ENCODE measurements at regions not wholly inside any gene's neighbourhood (a gene's known extent, or its start where the extent isn't known, plus 50 kb on each side); places are given as distances from the start of the nearest gene placed in this dataset.

GRCh38 chr1:88228114-88228513 lies 456.0 kb upstream of the PKN2 start:
- Histone ChIP-seq H3K27me3 (ENCODE audit: insufficient read depth, low read length) (no peaks in the 10 kb centered on the region), H3K4me1 (ENCODE audit: insufficient read depth, low read length) (no peaks in the 10 kb centered on the region), H3K9me3 (ENCODE audit: low read depth, low read length) (no peaks in the 10 kb centered on the region), H3K4me3 (ENCODE audit: low read length) (no peak overlapping the region)

GRCh38 chr1:88230126-88230525 lies 453.9 kb upstream of the PKN2 start:
- no peaks in the 10 kb centered on the region for H3K27me3 ChIP-seq (ENCODE audit: insufficient read depth, low read length)
- H3K9me3 ChIP-seq (ENCODE audit: low read depth, low read length): no peaks in the 10 kb centered on the region
- H3K4me1 ChIP-seq (ENCODE audit: insufficient read depth, low read length): no peaks in the 10 kb centered on the region
- H3K4me3 ChIP-seq (ENCODE audit: low read length): no peak overlapping the region

- no peak overlapping the region for H3K4me3 ChIP-seq (ENCODE audit: low read length)
- no peaks in the 10 kb centered on the region for H3K9me3 ChIP-seq (ENCODE audit: low read depth, low read length)
- H3K4me1 ChIP-seq (ENCODE audit: insufficient read depth, low read length): no peaks in the 10 kb centered on the region
- H3K27me3 ChIP-seq (ENCODE audit: insufficient read depth, low read length): no peaks in the 10 kb centered on the region
These were observed 447.0 kb upstream of the PKN2 start for GRCh38 chr1:88237058-88237457.

- H3K4me1 ChIP-seq (ENCODE audit: insufficient read depth, low read length): no peaks in the 10 kb centered on the region
- no peaks in the 10 kb centered on the region for H3K27me3 ChIP-seq (ENCODE audit: insufficient read depth, low read length)
- no peaks in the 10 kb centered on the region for H3K9me3 ChIP-seq (ENCODE audit: low read depth, low read length)
- H3K4me3 ChIP-seq (ENCODE audit: low read length): no peak overlapping the region
These were observed 444.9 kb upstream of the PKN2 start for GRCh38 chr1:88239205-88239604.

- H3K4me1 ChIP-seq (ENCODE audit: insufficient read depth, low read length): no peaks in the 10 kb centered on the region
- no peak overlapping the region for H3K4me3 ChIP-seq (ENCODE audit: low read length)
- H3K27me3 ChIP-seq (ENCODE audit: insufficient read depth, low read length): no peaks in the 10 kb centered on the region
- H3K9me3 ChIP-seq (ENCODE audit: low read depth, low read length): no peaks in the 10 kb centered on the region
These were observed 436.4 kb upstream of the PKN2 start for GRCh38 chr1:88247666-88248065.

GRCh38 chr1:88250915-88251314 lies 433.2 kb upstream of the PKN2 start:
- Histone ChIP-seq H3K9me3 (ENCODE audit: low read depth, low read length) (no peaks in the 10 kb centered on the region), H3K4me3 (ENCODE audit: low read length) (no peak overlapping the region)

GRCh38 chr1:88252745-88253144 lies 431.3 kb upstream of the PKN2 start:
- no peak overlapping the region for H3K4me3 ChIP-seq (ENCODE audit: low read length)
- H3K27me3 ChIP-seq (ENCODE audit: insufficient read depth, low read length): no peaks in the 10 kb centered on the region
- no peaks in the 10 kb centered on the region for H3K9me3 ChIP-seq (ENCODE audit: low read depth, low read length)
- H3K4me1 ChIP-seq (ENCODE audit: insufficient read depth, low read length): no peaks in the 10 kb centered on the region

More at GRCh38 chr1:88250915-88251314, 433.2 kb upstream of the PKN2 start:
- H3K4me1 ChIP-seq (ENCODE audit: insufficient read depth, low read length): no peaks in the 10 kb centered on the region
- no peaks in the 10 kb centered on the region for H3K27me3 ChIP-seq (ENCODE audit: insufficient read depth, low read length)

- Histone ChIP-seq H3K27me3 (ENCODE audit: insufficient read depth, low read length) (no peaks in the 10 kb centered on the region), H3K4me3 (ENCODE audit: low read length) (no peak overlapping the region), H3K4me1 (ENCODE audit: insufficient read depth, low read length) (no peaks in the 10 kb centered on the region), H3K9me3 (ENCODE audit: low read depth, low read length) (no peaks in the 10 kb centered on the region)
These were observed 418.5 kb upstream of the PKN2 start for GRCh38 chr1:88265606-88266005.

- H3K4me1 ChIP-seq (ENCODE audit: insufficient read depth, low read length): no peaks in the 10 kb centered on the region
- H3K27me3 ChIP-seq (ENCODE audit: insufficient read depth, low read length): no peaks in the 10 kb centered on the region
- no peaks in the 10 kb centered on the region for H3K9me3 ChIP-seq (ENCODE audit: low read depth, low read length)
- no peak overlapping the region for H3K4me3 ChIP-seq (ENCODE audit: low read length)
These were observed 418.0 kb upstream of the PKN2 start for GRCh38 chr1:88266051-88266450.

- Histone ChIP-seq H3K4me1 (ENCODE audit: insufficient read depth, low read length) (no peaks in the 10 kb centered on the region), H3K4me3 (ENCODE audit: low read length) (no peak overlapping the region), H3K9me3 (ENCODE audit: low read depth, low read length) (no peaks in the 10 kb centered on the region), H3K27me3 (ENCODE audit: insufficient read depth, low read length) (no peaks in the 10 kb centered on the region)
These were observed 411.9 kb upstream of the PKN2 start for GRCh38 chr1:88272216-88272615.

GRCh38 chr1:88274431-88274830 lies 409.6 kb upstream of the PKN2 start:
- Histone ChIP-seq H3K27me3 (ENCODE audit: insufficient read depth, low read length) (no peaks in the 10 kb centered on the region), H3K4me3 (ENCODE audit: low read length) (no peak overlapping the region), H3K4me1 (ENCODE audit: insufficient read depth, low read length) (no peaks in the 10 kb centered on the region), H3K9me3 (ENCODE audit: low read depth, low read length) (no peaks in the 10 kb centered on the region)

- Histone ChIP-seq H3K4me3 (ENCODE audit: low read length) (no peak overlapping the region), H3K27me3 (ENCODE audit: insufficient read depth, low read length) (no peaks in the 10 kb centered on the region), H3K4me1 (ENCODE audit: insufficient read depth, low read length) (no peaks in the 10 kb centered on the region), H3K9me3 (ENCODE audit: low read depth, low read length) (no peaks in the 10 kb centered on the region)
These were observed 408.7 kb upstream of the PKN2 start for GRCh38 chr1:88275259-88275862.

GRCh38 chr1:88276163-88276562 lies 407.9 kb upstream of the PKN2 start:
- no peaks in the 10 kb centered on the region for H3K27me3 ChIP-seq (ENCODE audit: insufficient read depth, low read length)
- no peak overlapping the region for H3K4me3 ChIP-seq (ENCODE audit: low read length)
- H3K4me1 ChIP-seq (ENCODE audit: insufficient read depth, low read length): no peaks in the 10 kb centered on the region
- no peaks in the 10 kb centered on the region for H3K9me3 ChIP-seq (ENCODE audit: low read depth, low read length)

- Histone ChIP-seq H3K9me3 (ENCODE audit: low read depth, low read length) (no peaks in the 10 kb centered on the region), H3K4me1 (ENCODE audit: insufficient read depth, low read length) (no peaks in the 10 kb centered on the region), H3K4me3 (ENCODE audit: low read length) (no peak overlapping the region), H3K27me3 (ENCODE audit: insufficient read depth, low read length) (no peaks in the 10 kb centered on the region)
These were observed 400.0 kb upstream of the PKN2 start for GRCh38 chr1:88284066-88284465.

GRCh38 chr1:88284666-88285366 lies 399.3 kb upstream of the PKN2 start:
- no peak overlapping the region for H3K4me3 ChIP-seq (ENCODE audit: low read length)
- H3K9me3 ChIP-seq (ENCODE audit: low read depth, low read length): no peaks in the 10 kb centered on the region
- no peaks in the 10 kb centered on the region for H3K4me1 ChIP-seq (ENCODE audit: insufficient read depth, low read length)
- no peaks in the 10 kb centered on the region for H3K27me3 ChIP-seq (ENCODE audit: insufficient read depth, low read length)

GRCh38 chr1:88286716-88287115 lies 397.4 kb upstream of the PKN2 start:
- Histone ChIP-seq H3K27me3 (ENCODE audit: insufficient read depth, low read length) (no peaks in the 10 kb centered on the region), H3K4me1 (ENCODE audit: insufficient read depth, low read length) (no peaks in the 10 kb centered on the region), H3K4me3 (ENCODE audit: low read length) (no peak overlapping the region), H3K9me3 (ENCODE audit: low read depth, low read length) (no peaks in the 10 kb centered on the region)

Data from mononuclear cell (primary cell).